Right lobe of liver (tissue), 4 donors: ENCODE measurements at regions not wholly inside any gene's neighbourhood (a gene's known extent, or its start where the extent isn't known, plus 50 kb on each side); places are given as distances from the start of the nearest gene placed in this dataset.

Source experiments
- POLR2A ChIP-seq: fragments of 450-650 bp; IDR thresholded peaks from one replicate; pipeline ENCODE4 v1.6.1; 2017; ENCODE audit warnings: antibody characterized with exemption, mild to moderate bottlenecking
- TF ChIP-seq, protein P1 (sequence below), 4 donors: fragments of 200-600 bp in 3 of 4; fragments of 450-650 bp in 1 of 4; IDR thresholded peaks; one replicate each; pipeline versions ENCODE4 v1.5.1 to v1.8.0; 2016 to 2022; ENCODE audit warnings: antibody characterized with exemption in 4 of 4, mild to moderate bottlenecking in 2 of 4
- donor health status: DM: no; HTN: no; CAD: no.
- donor health status: DM: no; HTN: no; CAD: no.
- donor health status: DM: no; HTN: yes; CAD: no.

DNA sequence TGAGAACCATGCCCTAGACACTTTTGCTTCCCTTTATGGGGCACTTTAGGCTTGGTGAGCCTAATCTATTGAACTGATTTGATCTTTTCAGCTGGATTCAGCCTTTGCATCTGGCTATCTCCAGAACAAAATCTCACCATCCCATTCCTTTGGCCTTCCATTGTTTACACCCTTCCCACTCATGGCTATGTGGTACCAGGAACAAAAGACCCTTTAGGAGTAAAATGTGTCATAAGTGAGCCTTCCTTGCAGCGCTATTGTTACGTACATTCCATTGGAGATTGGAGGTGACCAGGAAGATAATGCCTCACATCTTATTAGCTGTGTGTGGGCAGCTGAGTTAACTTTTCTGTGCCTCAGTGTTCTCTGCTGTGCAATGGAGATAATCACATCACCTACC lies 188.4 kb downstream of the SATB1 start:
- TF ChIP-seq, protein P1, sequence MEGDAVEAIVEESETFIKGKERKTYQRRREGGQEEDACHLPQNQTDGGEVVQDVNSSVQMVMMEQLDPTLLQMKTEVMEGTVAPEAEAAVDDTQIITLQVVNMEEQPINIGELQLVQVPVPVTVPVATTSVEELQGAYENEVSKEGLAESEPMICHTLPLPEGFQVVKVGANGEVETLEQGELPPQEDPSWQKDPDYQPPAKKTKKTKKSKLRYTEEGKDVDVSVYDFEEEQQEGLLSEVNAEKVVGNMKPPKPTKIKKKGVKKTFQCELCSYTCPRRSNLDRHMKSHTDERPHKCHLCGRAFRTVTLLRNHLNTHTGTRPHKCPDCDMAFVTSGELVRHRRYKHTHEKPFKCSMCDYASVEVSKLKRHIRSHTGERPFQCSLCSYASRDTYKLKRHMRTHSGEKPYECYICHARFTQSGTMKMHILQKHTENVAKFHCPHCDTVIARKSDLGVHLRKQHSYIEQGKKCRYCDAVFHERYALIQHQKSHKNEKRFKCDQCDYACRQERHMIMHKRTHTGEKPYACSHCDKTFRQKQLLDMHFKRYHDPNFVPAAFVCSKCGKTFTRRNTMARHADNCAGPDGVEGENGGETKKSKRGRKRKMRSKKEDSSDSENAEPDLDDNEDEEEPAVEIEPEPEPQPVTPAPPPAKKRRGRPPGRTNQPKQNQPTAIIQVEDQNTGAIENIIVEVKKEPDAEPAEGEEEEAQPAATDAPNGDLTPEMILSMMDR (IDR thresholded peaks at IDR 0.05): no peak
- no peak for TF ChIP-seq POLR2A
